Natural killer cell (primary cell): ENCODE measurements at regions not wholly inside any gene's neighbourhood (a gene's known extent, or its start where the extent isn't known, plus 50 kb on each side); places are given as distances from the start of the nearest gene placed in this dataset.

ENCODE experiments used
- ATAC-seq, 3 donors: fragments of 150-1000 bp in 2 of 3; fragments of 200-7000 bp in 1 of 3; cut with Tn5 transposase; 1 replicate in 1 of 3; 2 replicates in 2 of 3; pipeline ENCODE4 v1.10.0; 2021; ENCODE audit warnings: mild to moderate bottlenecking in 2 of 3, moderate library complexity in 2 of 3
- DNase-seq, 2 donors: peaks; one replicate each; pipeline versions ENCODE4 v3.0.0 to v3.0.0-alpha.2; 2013 to 2021; ENCODE audit warnings: mixed read lengths in 1 of 2
- H3K27ac ChIP-seq: one replicate; pipeline ENCODE4 v1.5.1; 2013; ENCODE audit warnings: mild to moderate bottlenecking, low read length
- H3K27me3 ChIP-seq: one replicate; pipeline ENCODE4 v1.6.1; 2013; ENCODE audit warnings: low read length; ENCODE audit not compliant: control insufficient read depth, insufficient read depth
- H3K36me3 ChIP-seq: one replicate; pipeline ENCODE4 v1.6.1; 2013; ENCODE audit warnings: low read length; ENCODE audit not compliant: control insufficient read depth, insufficient read depth
- H3K4me1 ChIP-seq: one replicate; pipeline ENCODE4 v1.6.1; 2013; ENCODE audit warnings: low read length; ENCODE audit not compliant: control insufficient read depth, insufficient read depth
- H3K4me3 ChIP-seq: one replicate; pipeline ENCODE4 v1.5.1; 2013; ENCODE audit warnings: low read length
- H3K9me3 ChIP-seq: one replicate; pipeline ENCODE4 v1.6.1; 2013; ENCODE audit warnings: low read length; ENCODE audit not compliant: control insufficient read depth, insufficient read depth
- H3K27ac Mint-ChIP-seq, 2 donors: one replicate each; pipeline ENCODE4 v1.8.0; 2022; ENCODE audit warnings: mild to moderate bottlenecking in 2 of 2, mixed read lengths in 2 of 2, moderate library complexity in 1 of 2
- H3K27me3 Mint-ChIP-seq, 2 donors: one replicate each; pipeline ENCODE4 v1.8.0; 2022; ENCODE audit warnings: low read depth in 2 of 2, mixed read lengths in 2 of 2
- H3K36me3 Mint-ChIP-seq: one replicate; pipeline ENCODE4 v1.8.0; 2022; ENCODE audit warnings: mixed read lengths
- H3K4me1 Mint-ChIP-seq, 2 donors: one replicate each; pipeline ENCODE4 v1.8.0; 2022; ENCODE audit warnings: mixed read lengths in 2 of 2
- H3K4me3 Mint-ChIP-seq: one replicate; pipeline ENCODE4 v1.8.0; 2022; ENCODE audit warnings: mild to moderate bottlenecking, moderate library complexity, mixed read lengths
- H3K9me3 Mint-ChIP-seq, 2 donors: one replicate each; pipeline ENCODE4 v1.8.0; 2022; ENCODE audit warnings: mixed read lengths in 2 of 2
- CTCF ChIP-seq: fragments of 200-600 bp; IDR thresholded peaks from one replicate; pipeline ENCODE4 v1.8.0; 2022; ENCODE audit warnings: antibody characterized with exemption
- WGBS: methylation state at CpG from one replicate; pipeline ENCODE4 v1.1.7; 2013; ENCODE audit warnings: missing lambda C conversion rate; ENCODE audit not compliant: insufficient coverage; 5-methylcytosine and 5-hydroxymethylcytosine counted together
- intact Hi-C: fragments of 100-400 bp; cut with micrococcal nuclease; formaldehyde crosslinking; loops from one replicate; pipeline ENCODE4 v1.14.2; 2022

- H3K4me1 Mint-ChIP-seq, result peaks cover 0 to 5% of the 10 kb centered on the region in 2 donors
- no peak overlapping the region for H3K4me3 Mint-ChIP-seq
- no peaks in the 10 kb centered on the region for H3K36me3 Mint-ChIP-seq
- no peak for DNase-seq
- no peaks in the 10 kb centered on the region for H3K9me3 Mint-ChIP-seq
- no peak overlapping the region for H3K4me3 ChIP-seq
- H3K4me1 ChIP-seq, result no peaks in the 10 kb centered on the region
- 90% methylated on average over 11 of the region's 14 CpGs for WGBS
- H3K27me3 ChIP-seq, result no peaks in the 10 kb centered on the region
- H3K9me3 ChIP-seq, result no peaks in the 10 kb centered on the region
- no peak for ATAC-seq
- H3K27ac ChIP-seq, result no peak overlapping the region
- no peaks in the 10 kb centered on the region for H3K36me3 ChIP-seq
- intact Hi-C loops, result no loop called here
- H3K27ac Mint-ChIP-seq, result no peak overlapping the region
- peaks cover 0 to 3% of the 10 kb centered on the region in 2 donors for H3K27me3 Mint-ChIP-seq
- TF ChIP-seq CTCF, result no peak
Measured at GRCh38 chrX:69036674-69037573, 128.3 kb downstream of the PJA1 start.

- H3K36me3 Mint-ChIP-seq, result no peaks in the 10 kb centered on the region
- no peak overlapping the region for H3K27ac Mint-ChIP-seq
- H3K9me3 Mint-ChIP-seq, result no peaks in the 10 kb centered on the region
- TF ChIP-seq CTCF, result no peak
- Histone ChIP-seq H3K4me1 (no peaks in the 10 kb centered on the region), H3K36me3 (no peaks in the 10 kb centered on the region), H3K27me3 (no peaks in the 10 kb centered on the region), H3K4me3 (no peak overlapping the region), H3K9me3 (no peaks in the 10 kb centered on the region), H3K27ac (no peak overlapping the region)
- WGBS, result 83% methylated on average over 3 of the region's 6 CpGs
- peaks cover 0 to 5% of the 10 kb centered on the region in 2 donors for H3K4me1 Mint-ChIP-seq
- intact Hi-C loops, result no loop called here
- DNase-seq (no peak), ATAC-seq (no peak)
- no peak overlapping the region for H3K4me3 Mint-ChIP-seq
- peaks cover 0 to 3% of the 10 kb centered on the region in 2 donors for H3K27me3 Mint-ChIP-seq
Measured at GRCh38 chrX:69034451-69034850, 130.8 kb downstream of the PJA1 start.

GRCh38 chrX:69033936-69034335 is 131.3 kb downstream of the PJA1 start:
- Mint-ChIP-seq H3K4me3 (no peak overlapping the region), H3K9me3 (no peaks in the 10 kb centered on the region), H3K4me1 (peaks cover 0 to 5% of the 10 kb centered on the region in 2 donors), H3K36me3 (no peaks in the 10 kb centered on the region), H3K27me3 (peaks cover 0 to 3% of the 10 kb centered on the region in 2 donors), H3K27ac (no peak overlapping the region)
- H3K36me3 ChIP-seq, result no peaks in the 10 kb centered on the region
- no peaks in the 10 kb centered on the region for H3K27me3 ChIP-seq
- no peak for TF ChIP-seq CTCF
- ATAC-seq (no peak), DNase-seq (no peak)
- no peak overlapping the region for H3K27ac ChIP-seq
- intact Hi-C loops, result no loop called here
- no peaks in the 10 kb centered on the region for H3K9me3 ChIP-seq
- H3K4me3 ChIP-seq, result no peak overlapping the region
- WGBS, result 89% methylated on average over 6 of the region's 6 CpGs
- no peaks in the 10 kb centered on the region for H3K4me1 ChIP-seq
